D721Med (cell line): ENCODE measurements at regions not wholly inside any gene's neighbourhood (a gene's known extent, or its start where the extent isn't known, plus 50 kb on each side); places are given as distances from the start of the nearest gene placed in this dataset.

ENCODE experiments used
- DNase-seq: peaks from one replicate; pipeline ENCODE4 v3.0.0; 2011; ENCODE audit warnings: low spot score; ENCODE audit not compliant: insufficient read length
- FAIRE-seq: peaks from 2 replicates; lab custom pipeline; 2011; peaks lifted over from hg19 to GRCh38; lab: Jason Lieb, UNC
- CTCF ChIP-seq: IDR thresholded peaks from 2 replicates; pipeline ENCODE4 v1.5.1; 2012; ENCODE audit warnings: mild to moderate bottlenecking, control low read depth; ENCODE audit not compliant: insufficient read depth; ENCODE audit errors: missing control alignments

GRCh38 chr13:106262886-106263285, 272.6 kb downstream of the EFNB2 start:
- no peak for DNase-seq
- FAIRE-seq: no peak
- no peak for TF ChIP-seq CTCF

GRCh38 chr13:106261450-106261849, 274.0 kb downstream of the EFNB2 start:
- no peak for TF ChIP-seq CTCF
- FAIRE-seq: no peak
- DNase-seq: no peak

- no peak for FAIRE-seq
Measured at GRCh38 chr13:106260352-106260751, 275.1 kb downstream of the EFNB2 start.

GRCh38 chr13:106259928-106260327, 275.5 kb downstream of the EFNB2 start:
- TF ChIP-seq CTCF: no peak
- DNase-seq (no peak), FAIRE-seq (no peak)

More at GRCh38 chr13:106260352-106260751, 275.1 kb downstream of the EFNB2 start:
- no peak for DNase-seq
- TF ChIP-seq CTCF: no peak

- DNase-seq (no peak), FAIRE-seq (no peak)
- no peak for TF ChIP-seq CTCF
Measured at GRCh38 chr13:106246666-106247188, 288.7 kb downstream of the EFNB2 start.

GRCh38 chr13:106246242-106246641, 289.2 kb downstream of the EFNB2 start:
- no peak for DNase-seq
- FAIRE-seq: no peak
- no peak for TF ChIP-seq CTCF

GRCh38 chr13:106243011-106243565, 292.4 kb downstream of the EFNB2 start:
- DNase-seq: no peak
- TF ChIP-seq CTCF: no peak
- no peak for FAIRE-seq
